Renal cortical epithelial cell (primary cell): ENCODE measurements at regions not wholly inside any gene's neighbourhood (a gene's known extent, or its start where the extent isn't known, plus 50 kb on each side); places are given as distances from the start of the nearest gene placed in this dataset.
A peak's percentile ranks its signal among the peaks of the same experiment; 100 is the strongest.
"Not testable (repeated sequence)": the region's sequence is repeated elsewhere in the genome, so short reads cannot be mapped to it uniquely, and the experiment has no call there.

Experiments used
- DNase-seq: peaks from one replicate; pipeline ENCODE4 v3.0.0-alpha.2; 2011; ENCODE audit warnings: low read depth

DNA sequence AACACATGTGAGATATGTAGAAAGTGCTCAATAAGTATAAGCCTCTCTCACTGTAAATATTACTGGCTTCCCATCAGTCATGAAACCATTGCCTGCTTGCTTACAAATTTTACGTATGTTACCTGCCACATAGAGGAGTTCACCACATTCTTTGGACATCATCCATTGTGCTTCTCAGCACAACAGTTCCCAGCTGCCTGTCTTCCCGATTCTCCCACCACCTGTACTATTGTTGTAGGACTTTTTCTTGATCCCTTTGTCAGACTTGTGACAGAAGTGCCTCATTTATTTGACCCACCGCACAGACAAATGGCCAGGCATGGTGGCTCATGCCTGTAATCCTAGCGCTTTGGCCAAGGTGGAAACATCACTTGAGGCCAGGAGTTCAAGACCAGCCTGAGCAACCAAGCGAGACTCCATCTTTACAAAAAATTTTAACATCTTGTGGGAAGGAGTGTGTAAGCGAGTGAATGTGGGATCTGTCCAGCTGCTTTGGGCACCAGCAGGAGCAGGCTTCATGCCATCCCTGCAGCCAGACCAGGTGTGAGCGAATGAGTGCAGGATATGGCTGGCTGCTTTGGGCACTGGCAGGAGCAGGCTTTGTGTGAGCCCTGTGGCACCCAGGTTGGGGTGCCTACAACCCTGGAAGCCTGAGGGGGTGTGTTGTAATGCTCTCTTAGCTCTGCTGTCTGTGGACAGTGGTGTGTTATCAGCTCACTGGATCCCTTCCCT, 139.9 kb upstream of the ELL2 start:
- DNase-seq: no peak

DNA sequence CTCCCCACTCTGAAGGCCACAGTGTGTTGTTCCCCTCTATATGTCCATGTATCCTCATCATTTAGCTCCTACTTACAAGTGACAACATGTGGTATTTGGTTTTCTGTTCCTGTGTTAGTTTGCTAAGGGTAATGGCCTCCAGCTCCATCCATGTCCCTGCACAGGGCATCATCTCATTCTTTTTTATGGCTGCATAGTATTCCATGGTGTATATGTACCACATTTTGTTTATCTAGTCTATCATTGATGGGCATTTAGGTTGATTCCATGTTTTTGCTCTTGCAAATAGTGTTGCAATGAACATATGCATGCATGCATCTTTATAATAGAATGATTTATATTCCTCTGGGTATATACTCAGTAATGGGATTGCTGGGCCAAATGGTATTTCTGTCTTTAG, 135.8 kb upstream of the ELL2 start:
- not testable (repeated sequence) for DNase-seq

DNA sequence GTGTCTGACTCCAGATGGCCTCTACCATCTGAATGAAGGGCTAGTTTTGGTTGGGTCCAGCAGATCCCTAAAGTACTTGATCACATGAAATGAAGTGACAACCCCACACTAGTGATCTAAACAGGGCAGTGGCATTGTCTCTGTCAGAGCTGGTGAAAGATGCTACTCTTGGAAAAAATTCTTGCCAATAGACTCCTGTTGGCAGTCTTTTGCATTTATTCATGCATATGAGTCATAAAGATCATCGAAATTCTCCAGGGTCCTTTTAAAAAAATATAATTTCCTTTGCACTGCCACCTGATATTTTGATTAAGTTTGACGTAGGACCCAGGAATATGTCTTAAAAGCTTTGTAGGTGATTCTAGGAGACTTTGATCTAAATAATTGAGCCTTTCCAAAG, 135.1 kb upstream of the ELL2 start:
- DNase-seq: no peak

DNA sequence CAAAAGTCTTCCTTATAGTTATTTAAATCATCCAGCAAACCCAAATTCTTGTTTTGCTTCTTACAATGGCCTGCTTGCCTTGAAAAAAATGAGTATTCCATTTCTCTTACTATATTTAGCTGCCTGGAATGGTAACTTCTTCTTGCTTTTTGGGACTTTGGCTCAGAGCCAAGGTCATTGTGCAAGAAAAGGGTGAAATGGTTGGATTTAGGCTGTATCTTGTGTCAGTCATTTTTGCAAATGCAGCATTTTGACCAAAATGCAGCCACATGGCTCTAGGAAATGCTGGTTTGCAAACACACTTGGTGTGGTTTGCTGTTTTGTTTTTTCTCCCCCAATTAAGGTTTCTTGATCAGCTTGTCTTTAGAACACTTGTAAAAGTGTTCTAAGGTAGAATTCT, 133.3 kb upstream of the ELL2 start:
- no peak for DNase-seq

DNA sequence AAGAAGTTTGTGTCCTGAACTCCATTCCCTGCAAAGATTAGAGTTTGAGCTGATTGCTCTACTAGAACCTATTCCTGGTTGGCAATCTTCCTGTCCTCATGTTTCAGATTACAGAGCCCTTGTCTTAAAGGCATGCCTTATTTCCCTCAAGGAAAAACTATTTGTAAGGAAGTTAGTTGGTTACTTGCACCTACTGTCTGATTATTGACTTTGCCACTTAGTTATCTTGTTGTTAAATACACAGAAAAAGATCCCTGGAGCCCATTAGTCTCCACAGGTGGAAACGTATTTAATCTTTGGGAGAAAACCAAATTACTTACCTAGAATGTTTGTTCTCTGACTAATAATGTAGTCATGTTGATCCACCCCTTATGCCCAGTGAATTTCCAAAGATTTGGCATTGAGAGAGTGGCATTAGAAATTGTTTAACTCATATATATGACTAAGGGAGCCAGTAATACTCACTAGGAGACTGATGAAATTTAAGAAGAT, 132.3 kb upstream of the ELL2 start:
- peak; percentile 91 for DNase-seq

DNA sequence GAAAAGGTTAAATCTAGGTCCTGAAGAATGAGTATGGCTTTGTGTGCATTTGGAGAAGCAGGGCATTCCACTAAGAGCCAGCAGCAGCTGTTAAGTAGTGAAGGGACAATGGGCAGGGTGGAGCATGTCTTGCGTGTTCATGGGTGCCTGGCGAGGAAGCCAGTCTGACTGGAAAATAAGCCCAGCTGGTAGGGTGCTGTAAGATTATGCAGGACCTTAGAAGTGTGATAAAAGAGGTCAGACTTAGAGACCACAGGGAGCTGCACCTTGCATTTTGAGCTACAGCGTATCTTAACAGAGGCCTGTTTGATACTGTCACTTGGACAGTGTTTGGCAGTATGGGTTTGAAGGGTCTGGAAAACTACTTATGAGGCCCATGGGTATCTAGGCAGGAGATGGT, 131.7 kb upstream of the ELL2 start:
- no peak for DNase-seq

DNA sequence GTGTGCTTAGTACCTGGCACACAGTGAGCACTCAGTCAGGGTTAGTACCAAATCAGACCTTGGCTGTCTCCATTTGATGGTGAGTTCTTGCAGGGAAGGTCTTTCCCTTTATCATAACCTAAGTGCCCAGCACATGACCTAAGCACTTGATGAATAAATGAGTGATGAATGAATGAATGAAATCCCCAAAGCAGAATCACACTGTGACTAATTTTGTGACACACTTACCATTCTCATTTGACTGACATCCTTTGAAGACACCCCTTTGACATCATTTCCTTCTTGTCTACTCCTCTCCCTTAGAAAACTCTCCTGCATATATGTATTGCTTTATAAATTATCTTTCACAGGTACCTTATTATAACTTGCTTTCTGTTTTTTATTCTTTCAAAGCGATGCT, 130.2 kb upstream of the ELL2 start:
- no peak for DNase-seq

DNA sequence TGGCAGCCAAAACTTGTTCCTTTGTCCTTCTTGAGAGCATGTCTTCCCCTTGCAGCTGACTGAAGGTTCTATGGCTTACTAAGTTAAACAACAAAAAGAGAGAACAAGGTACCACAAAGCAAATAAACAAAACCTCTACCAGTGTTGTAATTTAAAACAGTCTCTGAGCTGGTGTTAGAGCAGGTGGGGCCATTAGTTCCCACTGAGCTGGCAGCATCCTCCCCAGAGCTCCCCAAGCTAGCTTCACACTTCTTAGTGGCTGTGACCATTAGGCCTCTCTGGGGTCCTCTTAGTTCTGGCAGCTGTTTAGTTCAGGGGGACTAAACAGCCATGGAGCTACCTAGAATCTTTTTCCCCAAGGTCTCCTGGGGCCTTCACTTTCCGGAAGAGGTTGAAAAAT, 128.6 kb upstream of the ELL2 start:
- no peak for DNase-seq

DNA sequence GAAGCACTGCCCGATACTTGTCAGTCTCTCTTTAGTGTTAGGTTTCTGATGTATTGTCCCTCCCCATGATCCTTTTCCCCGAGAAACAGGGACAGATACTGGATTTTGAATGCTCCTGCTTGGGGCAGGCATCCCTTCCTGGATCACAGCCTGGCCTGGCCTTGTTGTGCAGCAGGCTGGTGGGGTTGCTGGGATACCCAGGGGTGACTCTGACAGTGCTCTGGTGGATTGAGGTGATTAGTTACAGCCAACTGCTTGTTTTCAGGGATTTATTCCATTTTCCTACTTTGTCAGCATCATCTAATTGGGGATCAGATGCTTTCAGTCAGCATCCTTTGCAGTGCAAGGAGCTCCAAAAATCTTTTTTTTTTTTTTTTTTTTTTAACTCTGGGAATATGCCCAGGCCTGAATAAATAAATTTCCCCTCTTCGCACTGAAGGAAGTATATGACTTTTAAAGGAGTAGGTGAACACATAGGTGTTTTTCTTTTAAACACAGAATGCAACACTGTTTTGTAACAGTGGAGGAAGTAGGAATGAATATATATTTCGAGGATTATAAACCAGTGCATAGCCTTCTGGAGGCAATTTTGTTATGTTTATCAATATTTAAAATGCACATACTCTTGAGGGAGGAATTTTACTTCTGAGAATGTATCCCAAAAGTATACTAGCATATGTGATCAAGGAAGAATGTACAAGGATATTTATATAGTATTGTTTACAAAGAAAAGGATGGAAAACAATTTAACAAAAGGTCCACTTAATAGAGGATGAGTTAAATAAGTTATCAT, 127.3 kb upstream of the ELL2 start:
- DNase-seq: no peak

DNA sequence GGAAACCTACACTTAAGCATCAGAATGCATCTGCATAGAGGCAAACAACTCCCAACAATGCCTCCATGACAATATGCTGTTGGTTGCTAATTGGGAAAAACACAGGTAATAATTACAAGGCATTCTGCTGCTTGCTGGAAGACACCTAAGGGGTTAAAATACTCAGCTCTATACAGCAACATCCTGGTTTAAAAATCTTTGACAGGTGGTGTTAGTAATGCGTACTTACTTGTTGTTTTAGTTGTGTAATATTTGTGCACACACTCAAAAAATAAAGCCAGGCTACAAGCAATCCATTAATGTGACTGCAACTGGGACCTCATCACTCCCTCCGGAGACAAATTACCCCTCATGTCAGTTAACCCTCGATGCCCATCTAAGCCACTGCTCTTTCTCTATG, 126.3 kb upstream of the ELL2 start:
- no peak for DNase-seq

DNA sequence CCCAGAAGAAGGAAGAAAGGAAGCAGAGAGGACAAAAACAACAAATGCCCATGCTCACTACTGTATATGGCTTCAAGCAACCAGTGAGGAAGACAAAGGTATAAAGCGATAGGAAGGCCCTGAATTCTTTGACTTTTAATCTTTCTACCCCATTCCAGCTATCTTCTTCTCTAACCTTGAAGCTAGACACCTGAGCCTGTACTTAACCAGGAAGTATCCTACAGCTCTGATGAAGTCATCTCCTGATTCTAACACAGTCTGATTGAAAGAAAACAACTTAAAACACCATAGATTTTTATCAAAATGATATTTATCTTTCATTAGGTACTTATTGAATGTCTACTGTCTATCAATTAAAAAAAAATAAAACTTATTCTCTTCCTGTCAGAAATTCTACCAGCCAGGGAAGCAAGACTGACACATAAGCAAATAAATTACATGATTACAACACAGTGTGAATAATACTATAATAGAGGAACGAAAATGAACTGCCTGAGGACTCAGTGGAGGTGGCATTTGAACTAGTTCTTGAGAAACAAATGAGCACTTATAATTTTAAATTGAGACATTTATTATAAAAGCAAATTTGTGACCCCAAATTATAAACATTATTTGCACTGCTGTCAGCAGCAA, 123.3 kb upstream of the ELL2 start:
- DNase-seq: peak; percentile 78

DNA sequence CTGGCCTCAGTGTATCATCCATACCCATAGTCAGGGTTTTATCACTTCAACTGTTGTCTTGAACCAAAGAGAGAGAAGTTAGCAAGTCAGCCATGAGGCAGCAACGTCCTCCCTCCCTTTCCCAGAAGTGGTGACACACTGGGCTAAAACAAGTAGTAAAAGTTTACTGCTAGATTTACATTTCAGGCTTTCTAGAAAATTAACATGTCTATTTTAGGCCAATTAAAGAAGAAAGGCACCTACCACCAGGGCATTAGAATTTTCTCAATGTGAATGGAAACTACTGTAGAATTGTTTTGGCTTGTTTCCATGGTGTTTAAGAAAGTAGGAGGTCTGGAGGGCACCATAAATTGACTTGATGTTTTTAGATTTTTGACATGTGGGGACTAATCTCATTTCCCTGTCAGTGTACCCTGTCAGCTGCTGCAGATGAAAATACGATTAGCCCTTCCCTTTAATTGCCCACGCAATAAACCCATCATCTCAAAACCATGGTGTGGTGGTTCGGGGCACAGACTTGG, 121.8 kb upstream of the ELL2 start:
- peak; percentile 35 for DNase-seq

DNA sequence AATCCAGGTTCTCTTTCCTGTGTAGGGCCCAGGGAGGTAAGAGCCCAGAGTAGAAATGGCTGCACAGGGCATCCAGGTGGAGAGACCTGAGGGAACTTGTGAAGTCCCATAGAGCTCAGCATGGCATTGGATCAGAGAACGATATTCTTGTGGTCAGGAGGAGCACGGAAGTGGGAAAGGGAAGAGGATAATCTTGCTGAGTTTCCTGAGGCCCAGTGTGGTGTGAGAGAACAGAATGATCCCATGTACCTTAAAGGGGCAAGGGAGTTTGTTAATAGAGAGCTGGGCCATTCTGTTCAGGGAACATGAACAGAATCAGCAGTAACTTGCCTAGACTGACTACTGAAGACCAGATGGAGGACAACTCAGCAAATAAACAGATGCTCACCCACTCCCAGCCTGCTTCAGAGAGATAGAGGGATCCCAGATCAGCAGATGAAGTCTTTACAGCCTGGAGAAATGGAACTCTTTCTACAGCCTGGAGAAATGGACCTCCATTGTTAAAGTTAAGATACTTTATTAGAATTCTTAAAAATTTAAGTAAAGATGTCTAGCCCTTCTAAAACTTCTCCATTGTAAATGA, 119.7 kb upstream of the ELL2 start:
- DNase-seq: no peak

DNA sequence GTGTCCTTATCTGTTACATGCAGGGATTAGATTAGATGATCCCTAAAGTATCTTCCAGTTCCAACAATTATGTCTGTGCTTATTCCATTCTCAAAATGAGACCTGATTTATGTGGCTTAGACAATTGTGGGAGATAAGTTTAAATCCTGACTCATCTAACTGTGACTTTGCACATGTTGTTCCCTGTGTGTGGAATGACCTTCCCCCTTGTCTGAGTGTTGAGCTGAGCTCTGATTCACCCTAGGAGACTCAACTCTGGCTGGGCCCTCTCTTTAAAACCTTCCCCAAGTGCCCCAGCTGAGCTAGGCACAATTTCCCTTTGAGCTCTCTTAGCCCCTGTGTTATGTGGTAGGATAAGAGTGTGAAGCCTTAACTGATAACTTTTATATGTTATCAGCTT, 118.9 kb upstream of the ELL2 start:
- peak; percentile 81 for DNase-seq

DNA sequence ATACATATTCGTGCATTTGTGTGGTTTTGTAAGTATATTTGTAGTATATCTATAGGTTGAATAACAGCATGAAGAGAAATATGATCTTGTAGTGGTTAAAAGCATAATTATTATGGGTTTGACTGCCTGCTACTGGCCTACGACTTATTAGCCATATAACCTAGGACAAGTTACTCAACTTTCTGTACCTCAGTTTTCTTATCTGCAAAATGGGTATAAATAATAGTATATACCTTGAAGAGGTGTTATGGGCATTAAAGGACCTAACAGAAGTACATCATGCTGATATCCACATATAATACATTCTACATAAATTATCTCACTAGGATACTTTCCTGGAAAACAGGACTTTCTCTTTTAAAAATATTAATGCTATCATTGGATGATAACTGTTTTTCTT, 118.3 kb upstream of the ELL2 start:
- DNase-seq: no peak

DNA sequence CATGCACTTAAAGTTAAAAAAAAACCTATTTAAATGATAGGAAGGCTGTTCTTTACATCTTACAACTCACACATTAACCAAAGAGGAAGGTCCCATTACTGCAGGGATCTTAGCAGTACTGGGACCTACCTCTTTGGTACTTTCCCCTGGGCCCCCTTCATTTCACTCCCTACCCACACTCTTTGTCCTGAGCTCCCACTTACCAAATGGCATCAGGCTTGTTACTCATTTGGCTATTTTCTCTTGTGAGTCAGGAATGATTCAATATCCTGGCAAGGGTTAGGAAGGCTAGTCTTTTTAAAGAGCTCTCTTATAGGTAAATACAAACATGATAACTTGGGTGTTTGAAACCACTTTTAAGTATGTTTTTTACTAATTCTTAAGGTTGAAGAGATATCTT, 117.4 kb upstream of the ELL2 start:
- DNase-seq: peak; percentile 97

DNA sequence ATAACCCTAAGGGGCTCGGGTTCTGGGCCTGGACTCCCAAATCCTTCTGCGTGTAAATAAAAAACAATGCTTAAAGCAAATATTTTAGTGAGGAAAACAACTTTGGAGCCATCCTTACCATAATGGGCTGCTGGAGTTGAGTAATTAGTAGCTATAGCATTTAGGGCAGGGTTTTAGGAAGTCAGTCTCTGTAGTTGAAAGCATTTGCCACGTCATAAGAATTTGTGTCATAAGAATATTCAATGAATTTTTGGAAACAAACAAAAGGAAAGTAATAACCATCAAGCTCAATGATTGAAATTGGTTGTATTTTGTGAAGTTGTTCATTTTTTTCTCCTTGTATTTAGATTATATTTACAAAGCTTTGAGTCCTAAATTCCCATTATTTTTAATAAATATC, 114.8 kb upstream of the ELL2 start:
- no peak for DNase-seq

DNA sequence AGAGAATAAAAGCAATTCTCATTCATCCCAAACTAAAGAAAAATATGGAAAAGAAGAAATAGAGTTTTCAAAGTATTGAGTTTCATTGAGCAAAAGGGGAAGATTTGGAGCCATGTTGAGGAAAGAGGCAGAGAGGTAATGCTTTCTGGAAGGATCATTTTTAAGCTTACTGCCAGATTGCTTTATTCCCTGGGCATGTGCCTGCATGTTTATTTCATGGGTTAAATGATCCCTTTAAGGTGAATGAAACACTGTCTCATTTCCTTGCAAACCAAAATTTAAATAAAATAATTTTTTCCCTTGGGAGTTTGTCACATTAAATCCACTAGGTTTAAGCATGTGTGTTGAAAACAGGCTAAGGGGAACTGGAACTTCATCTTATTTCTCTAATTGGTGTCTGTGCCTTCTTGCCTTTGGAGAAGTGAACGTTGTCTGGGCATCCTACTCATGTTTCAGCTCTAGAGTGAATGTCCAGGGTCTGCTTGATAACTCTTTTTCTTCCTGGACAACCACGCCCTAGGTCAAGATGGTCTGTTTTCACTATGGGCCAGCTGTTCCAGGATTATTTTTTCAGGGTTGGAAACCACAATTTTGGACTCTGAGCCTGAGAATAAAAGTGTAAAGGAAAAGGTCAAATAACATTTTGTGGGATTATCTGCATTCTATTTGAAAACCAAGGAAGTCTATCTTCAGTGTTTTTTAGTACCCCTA, 114.1 kb upstream of the ELL2 start:
- no peak for DNase-seq

DNA sequence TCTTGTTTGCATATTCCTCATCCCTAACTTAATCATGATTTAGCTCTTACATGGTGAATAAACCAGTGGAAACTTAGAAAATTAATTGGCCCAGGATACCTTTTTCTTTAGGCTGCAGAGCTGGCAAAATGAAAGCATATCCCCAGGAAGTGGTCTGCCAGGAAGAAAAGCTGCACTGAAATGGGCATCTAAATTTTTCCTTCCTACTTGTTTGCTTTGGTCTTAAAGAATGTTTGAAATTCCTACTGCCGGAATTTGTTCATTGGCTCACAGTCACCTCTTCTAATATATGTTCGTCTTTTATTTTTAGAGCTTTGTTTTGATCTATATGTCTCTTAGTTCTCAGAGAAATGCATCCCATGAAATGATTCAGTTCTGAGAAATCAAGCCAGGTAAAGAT, 113.2 kb upstream of the ELL2 start:
- DNase-seq: no peak

DNA sequence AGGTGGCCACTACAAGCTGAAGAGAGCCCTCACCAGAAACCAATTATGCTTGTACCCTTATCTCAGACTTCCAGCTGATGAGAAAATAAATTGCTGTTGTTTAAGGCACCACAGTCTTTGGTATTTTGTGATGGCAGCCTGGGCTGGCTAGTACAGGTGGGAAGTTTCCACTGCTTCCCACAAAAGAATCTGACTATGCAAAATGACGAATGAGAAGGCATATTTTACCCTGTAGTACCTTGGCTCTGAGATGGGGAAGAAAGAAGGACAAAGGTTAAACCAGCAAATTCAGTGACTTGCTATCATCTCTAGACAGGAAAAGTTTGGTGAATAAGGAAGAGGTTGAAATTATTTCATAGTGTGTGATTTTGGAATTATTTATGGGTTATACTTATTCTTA, 112.8 kb upstream of the ELL2 start:
- DNase-seq: no peak

DNA sequence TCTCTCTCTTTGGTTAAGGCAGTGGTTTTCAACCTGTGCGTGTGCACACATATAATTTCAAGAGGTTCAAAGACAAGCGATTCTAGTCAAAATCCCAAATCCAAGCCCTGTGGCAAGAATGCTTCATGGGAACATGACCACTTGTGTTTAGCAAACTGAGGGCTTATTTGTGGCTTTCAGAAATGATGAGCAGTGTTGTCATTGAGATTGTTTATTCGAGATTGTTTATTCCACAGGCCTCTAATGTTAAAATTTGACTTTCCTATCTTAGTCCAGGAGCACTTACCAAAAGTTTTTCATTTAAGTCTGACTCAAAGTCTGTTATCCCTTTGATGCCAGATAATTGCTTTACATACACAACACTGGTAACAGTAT, 111.1 kb upstream of the ELL2 start:
- no peak for DNase-seq
